HG02943 (cell line): ENCODE measurements at regions not wholly inside any gene's neighbourhood (a gene's known extent, or its start where the extent isn't known, plus 50 kb on each side); places are given as distances from the start of the nearest gene placed in this dataset.

ENCODE experiments used
- ATAC-seq: cut with Tn5 transposase; IDR thresholded peaks from one replicate; pipeline ENCODE4 v1.9.1; 2021; ENCODE audit warnings: mild to moderate bottlenecking, low read depth, moderate library complexity; ENCODE audit not compliant: unreplicated experiment

DNA sequence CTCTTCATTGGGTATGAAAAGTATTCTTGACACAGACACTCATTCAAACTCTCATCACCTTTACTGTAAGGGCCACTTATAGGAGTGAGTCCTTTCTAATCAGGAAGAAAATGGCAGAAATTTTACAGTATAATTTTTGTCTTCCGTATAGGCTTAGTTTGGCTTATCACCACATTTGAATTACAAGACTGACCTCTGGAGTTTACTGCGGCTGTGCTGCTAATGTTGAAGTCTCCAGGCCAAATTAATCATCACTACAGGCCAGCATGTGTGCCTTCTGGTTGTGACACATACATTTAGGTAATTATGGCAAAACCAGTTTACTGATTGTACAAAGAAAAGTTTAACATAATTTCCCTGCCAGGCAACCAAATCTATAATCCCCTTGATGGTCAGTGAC lies 753.6 kb upstream of the GCFC2 start:
- ATAC-seq: no peak

DNA sequence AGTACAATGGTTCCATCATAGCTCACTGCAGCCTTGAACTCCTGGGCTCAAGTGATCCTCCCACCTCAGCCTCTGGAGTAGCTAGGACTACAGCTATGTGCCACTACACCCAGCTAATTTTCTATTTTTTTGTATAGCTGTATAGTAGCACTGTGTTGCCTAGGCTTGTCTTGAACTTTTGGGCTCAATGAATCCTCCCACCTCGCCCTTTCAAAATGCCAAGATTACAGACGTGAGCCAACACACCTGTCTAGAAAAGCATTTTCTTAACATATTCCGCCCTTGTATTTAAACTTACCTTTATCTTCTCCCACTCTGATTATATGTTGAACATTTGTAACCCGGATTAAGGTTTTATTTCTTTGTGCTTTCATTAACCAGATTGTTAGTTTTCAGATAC lies 750.7 kb upstream of the GCFC2 start:
- ATAC-seq: no peak

DNA sequence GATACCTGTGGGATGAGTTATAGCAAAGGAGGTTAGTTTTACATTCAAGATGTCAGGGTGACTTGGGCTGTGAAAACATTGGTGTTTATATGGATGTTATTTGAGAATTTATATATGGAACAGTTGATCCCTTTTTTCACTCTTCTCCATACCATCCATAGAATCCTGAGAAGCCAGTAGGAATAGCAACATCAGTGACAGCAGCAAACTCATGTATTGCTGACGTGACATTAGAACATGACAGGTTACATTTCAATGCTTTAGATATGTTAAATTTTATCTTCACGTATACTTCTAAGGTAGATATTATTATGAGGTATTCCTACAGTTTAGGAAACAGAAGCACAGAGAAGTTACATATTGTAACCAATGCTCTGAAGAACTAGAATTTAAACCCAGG lies 745.2 kb upstream of the GCFC2 start:
- no peak for ATAC-seq

DNA sequence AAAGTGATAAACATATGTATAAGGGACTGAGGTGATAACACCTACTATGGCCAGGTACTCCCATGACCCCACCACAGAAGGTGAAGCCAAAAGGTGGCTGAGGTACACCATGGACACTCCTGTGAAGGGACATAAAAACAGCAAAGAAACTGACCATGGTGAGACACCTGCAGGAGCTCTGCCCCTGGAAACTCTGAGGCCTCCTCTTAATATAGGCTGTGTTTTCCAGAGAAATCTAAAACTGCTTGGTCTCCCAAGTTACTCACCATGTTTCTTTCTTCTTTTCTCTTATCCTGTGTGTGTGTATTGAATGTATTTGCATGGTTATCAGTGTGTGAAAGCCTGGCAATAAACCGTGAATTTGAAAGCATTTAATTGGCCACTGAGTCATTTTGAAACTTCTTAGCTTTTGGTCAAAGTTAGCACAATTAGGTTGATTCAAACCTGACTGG lies 739.3 kb upstream of the GCFC2 start:
- no peak for ATAC-seq

DNA sequence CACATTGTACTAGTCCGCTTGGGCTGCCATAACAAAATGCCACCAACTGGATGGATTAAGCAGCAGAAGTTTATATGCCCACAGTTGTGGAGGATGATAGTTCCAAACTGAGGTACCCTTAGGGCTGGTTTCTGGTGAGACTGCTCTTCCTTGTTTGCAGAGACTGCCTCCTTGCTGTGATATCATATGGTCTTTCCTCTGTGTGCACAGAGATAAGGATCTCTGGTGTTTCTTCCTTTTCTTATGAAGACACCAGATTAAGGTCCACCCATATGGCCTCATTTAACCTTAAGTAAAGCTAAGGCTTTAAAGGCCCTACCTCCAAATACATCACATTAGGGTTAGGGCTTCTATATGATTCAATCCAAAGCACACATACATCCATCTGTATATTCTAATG lies 738.2 kb upstream of the GCFC2 start:
- ATAC-seq: no peak

DNA sequence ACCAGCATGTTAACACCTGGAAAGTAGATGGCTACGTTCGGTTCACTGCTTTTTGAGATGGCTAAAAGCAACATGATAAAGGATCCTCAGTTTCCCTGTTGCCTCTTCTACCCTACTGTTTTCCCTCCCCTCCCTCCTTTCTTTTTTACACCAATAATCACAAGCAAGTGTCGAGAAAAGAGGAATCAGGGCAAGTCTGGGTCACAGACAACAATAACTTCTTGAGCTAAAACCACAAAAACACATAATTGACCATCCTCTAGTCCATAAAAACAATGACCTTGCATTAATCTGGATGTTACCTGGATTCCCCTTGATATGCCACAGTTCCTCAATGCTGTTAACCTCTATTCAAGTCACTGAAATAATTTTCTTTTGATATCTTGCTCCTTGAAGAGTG lies 736.6 kb upstream of the GCFC2 start:
- ATAC-seq: no peak

DNA sequence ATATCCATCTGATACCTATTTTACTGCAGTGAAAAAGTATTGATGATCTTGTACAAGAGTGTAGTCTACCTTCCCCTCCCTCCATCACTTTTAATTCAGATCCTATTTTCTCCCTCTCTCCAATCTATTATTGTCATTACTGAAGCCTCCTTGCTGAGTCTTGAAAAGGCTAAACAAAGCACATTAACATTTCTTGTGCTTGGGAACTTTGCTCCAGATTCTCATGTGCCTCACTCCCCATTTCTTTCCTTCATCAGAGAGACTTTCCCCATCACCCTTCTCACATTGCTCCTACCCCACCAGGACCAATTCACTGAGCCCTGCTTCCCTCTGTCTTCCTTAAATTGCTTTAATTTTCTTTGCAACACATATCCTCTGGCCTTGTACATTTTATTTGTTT lies 736.2 kb upstream of the GCFC2 start:
- ATAC-seq: no peak

DNA sequence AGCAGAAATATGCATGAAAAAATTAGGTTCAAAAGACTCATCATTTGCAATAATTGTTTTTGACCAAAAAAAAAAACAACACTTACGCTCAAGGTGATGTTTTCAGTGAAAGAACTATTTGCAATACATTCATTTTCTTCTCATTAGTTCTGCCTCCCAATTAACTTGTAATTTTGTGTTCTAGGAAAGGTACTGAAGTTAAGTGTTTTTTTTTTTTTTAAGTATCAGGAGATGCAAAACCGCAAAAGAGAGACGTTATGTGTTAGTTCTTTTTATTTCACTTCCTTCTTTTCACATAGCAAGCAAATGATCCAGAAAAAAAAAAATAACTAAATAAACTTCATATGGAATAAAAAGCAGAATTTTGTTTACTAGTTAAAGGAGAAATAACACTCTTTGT lies 735.2 kb upstream of the GCFC2 start:
- no peak for ATAC-seq

DNA sequence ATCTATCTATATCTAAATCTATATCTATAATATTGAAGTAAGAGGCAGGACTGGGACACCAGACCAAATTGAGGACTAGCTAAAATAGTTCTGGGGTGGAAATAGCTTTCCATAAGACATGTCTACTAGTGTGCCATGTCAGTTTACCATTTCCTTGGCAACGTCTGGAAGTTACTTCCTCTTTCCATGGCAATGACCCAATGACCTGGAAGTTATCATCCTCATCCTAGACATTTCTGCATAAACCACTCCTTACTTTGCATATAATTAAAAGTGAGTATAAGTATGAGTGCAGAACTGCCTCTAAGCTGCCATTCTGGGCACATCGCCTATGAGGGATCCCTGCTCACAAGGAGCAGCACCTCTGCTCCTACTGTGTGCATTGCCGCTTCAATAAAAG lies 734.0 kb upstream of the GCFC2 start:
- ATAC-seq: no peak

DNA sequence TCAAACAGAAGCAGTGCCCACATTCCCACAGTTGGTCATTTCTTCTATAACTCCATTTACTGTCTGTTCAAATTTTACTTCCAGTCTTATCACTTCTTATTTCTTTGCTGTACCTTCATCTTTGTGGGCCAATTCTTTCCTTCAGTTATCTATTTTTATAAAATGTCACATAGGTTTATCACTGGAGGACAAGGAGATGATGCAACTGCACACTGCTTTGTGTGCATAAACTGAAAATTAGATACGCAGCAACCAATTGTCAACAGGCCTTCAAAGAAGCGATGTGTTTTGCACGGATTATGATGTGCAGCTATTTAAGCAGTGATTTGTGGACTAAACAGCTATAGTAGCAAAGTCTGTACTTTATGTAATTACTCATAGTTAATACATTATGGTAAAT lies 726.8 kb upstream of the GCFC2 start:
- no peak for ATAC-seq

DNA sequence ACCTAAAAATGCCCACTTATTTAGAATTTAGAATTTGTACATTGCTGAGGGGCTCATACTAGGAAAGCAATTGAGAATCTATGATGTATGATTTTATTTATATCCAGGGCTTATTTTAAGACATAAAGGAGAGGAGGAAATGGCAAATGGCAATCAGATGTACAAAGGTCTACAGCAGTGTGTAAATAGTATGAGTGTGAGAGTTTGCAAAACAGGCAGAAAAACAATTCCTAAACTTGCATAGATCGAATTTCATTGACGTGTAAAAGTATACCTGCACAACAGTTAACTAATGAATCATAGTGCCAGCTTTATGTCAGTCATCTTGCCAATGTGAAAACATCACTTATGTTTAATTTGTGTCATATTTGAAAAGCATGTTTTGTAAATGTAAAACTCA lies 718.7 kb upstream of the GCFC2 start:
- ATAC-seq: no peak

DNA sequence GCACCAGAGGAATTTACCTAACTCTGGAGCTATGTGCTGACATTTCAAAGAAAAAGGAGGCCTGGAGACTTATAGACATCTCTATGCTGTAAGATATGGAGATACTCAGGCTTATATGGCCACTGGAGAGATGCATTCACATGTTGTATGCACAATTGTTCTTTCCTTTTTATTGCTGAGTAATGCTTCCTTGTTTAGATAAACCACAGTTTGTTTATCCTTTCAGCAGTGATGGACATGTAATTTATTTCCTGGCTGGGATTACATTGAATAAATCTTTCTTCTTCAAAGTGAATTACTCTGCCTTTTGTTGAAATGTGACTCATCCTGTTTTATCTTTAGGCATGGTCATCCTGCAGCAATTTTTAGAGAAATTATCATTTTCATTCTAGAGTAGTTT lies 716.7 kb upstream of the GCFC2 start:
- ATAC-seq: no peak

DNA sequence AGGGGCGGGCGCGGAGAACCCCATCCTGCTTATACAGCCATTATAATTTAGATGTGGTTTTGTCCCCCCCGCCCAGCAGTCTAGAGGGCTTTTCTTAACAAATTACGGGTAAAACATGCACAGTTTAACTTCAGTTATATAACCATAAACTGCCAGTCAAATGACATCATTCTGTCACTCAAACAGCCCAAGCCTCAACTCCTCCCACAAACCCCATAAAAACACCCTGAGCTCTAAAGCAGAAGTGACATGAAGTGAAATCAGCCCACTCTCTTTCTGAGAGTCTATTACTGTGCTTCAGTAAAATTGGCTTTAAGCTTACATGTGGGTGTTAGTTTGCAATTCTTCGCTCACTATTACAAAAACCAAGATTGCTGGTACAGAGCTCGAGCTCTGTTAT lies 705.1 kb upstream of the GCFC2 start:
- ATAC-seq: no peak

DNA sequence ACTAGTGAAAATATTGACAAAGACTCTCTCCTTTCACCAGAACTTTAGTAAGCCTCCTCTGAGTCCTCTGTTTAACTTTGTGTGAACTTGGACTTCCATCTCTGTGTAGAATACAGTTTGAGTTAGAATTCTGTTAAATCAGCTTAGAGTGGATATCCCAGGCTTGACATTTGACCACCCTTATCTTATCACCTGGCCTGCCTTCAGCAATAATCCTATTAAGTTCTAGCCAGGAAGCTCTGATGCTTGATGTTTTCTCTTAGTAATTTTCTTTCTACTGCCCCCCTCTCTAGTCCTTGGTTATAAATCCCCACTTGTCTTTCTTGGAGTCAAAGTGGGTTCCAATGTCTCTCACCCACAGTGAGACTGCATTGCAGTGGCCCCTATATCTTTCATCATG lies 702.7 kb upstream of the GCFC2 start:
- no peak for ATAC-seq

DNA sequence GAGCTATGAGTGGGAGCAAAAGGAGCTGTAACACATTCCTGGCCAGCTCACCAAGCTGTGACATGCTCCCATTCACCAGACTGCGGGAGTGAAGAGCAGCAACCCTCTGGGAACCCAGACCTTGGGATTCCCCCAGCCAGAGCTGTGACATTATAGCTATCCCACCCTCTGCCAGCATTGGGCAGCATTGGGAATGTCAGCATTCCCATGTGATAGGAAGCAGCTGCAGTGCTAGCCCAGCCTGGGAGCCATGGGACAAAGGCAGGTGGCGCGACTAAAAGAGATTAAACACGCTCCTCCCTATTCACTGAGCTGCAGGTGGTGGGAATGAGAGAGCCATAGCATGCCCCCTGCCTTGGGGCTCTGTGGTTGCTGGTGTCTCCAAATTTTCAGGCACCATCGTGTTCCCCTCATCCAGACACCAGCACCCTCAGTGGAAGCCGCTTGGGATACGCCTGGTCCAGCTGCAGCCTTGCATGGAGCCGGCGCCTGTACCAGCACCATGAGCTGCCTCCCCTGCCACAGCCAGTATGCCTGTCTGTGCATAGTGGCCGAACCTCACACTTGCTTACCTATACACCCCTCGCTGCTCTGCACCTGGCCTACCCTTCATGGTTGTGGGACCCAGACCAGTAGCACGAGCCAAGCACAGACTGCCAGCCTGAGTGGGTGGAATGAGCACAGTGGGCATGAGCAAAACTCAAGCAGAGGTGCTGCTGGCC lies 695.6 kb upstream of the GCFC2 start:
- ATAC-seq: no peak

DNA sequence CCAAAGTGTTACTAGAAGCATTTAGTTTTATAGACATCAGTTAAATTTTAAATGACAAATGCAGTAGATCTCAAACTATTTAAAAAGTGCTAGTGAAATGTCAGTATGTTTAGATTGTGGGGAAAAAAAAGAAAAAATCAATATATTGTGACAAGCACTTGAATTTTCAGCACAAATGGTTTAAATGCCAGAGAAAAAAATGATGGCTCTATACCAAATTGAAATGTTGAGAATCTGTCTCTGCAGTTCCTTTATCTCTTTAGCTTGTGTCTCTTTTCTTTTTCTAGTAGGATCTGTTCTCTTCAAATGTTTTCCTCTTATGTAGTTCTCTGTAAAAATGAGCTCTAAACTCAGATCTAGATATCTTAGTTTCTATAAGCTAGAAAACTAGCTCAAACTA lies 682.6 kb upstream of the GCFC2 start:
- no peak for ATAC-seq

DNA sequence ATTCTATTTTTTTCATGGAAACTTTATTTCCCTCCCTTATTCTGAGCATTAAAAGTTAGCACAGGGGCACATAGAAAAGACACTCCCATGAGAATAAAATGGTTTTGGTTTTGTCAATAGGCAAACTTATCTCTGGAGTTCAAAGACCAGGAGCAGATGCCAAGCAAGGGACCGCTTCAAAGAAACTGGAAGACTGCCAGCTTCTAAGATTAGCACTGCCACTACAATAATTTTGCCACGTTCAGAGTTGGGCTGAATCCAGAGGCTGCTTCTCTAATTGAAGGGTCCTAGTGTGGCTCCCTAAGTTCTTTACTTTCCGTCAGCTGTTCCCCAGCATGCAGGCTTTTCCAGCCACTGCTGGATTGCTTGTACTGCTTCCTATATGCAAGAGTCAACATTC lies 681.0 kb upstream of the GCFC2 start:
- ATAC-seq: no peak

DNA sequence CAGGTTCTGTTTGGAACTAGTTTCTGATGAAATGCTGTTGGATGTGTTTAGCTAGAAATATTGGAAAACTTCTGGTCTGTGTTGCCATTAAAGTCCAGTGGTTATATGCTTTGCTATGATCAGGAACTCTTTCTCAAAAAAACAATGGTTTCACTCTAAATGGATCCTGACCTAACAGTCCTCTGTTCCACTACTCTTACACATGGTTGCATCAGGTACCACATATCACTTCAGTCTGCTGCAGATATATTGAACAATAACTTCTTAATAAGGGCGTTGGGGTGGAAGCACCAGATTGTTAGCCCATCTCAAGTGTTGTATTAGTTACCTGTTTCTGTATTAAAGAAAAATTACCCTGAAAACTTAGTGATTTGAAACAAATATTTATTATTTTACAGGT lies 676.6 kb upstream of the GCFC2 start:
- no peak for ATAC-seq

DNA sequence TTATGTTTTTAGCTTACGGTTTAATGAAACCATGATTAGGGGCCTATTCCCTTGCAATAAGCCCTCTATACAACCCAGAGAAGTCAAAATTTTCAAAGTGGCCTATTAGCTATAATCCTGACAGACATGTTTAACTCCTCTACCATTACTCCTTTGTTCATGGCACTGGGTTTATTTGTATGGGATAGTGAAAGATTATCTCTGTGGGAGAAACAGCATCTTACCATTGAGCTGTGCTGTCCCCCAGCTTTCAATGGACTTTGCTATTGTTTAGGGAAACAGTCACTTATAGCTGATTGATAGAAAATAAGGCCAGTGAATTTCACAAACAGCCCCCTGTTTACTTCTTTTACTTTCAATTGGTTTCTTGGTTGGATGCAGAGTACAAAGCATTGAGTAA lies 675.2 kb upstream of the GCFC2 start:
- no peak for ATAC-seq

DNA sequence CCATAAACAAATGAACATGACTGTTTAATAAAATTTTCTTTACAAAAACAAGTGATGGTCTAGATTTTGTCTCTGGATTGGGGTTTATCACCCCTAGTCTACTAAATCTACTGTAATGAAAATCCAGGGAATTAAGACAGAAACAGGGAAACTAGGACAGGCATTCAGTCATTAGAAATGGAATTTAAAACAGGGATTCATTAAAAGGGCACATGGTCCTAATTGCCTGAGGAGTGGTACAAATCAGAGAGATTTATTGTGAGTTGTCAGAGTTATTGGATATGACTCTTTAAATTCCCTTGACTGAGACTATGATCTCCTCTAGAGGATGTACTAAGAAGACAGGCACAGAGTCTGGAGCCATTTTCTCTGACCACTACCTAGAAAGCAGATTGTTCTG lies 670.9 kb upstream of the GCFC2 start:
- ATAC-seq: no peak

DNA sequence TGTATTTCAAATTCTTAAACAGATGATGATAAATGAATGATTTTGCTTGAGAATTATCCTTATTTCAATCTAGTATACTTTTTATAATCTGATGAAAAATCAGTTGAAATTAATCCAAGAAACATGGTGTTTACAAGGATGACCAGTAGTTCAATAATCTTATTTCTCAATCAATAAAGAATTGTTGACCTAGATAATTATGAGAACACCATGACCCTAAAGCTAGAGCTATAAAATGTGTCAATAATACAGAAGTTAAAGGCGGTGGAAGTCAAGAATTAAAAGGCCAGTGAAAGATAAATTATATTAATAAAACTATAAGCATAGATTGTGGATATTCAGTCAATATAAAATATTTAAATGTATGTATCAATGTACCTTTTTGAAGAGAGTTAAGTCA lies 667.4 kb upstream of the GCFC2 start:
- no peak for ATAC-seq

DNA sequence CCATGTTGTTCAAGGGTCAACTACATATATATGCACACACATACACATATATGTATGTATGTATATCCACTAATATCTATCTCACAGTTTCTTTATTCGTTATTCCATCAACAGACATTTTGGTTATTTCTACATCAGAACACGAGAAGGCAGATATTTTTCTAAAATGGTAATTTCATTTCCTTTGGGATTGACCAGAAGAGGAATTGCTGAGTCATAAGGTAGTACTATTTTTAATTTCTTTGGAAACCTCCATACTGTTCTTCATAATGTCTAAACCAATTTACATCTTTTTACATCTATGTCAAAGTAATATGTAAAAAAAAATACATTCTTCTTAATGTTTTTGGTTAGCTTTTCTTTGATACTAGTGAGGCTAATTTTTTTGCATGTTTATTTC lies 630.7 kb upstream of the GCFC2 start:
- ATAC-seq: no peak

DNA sequence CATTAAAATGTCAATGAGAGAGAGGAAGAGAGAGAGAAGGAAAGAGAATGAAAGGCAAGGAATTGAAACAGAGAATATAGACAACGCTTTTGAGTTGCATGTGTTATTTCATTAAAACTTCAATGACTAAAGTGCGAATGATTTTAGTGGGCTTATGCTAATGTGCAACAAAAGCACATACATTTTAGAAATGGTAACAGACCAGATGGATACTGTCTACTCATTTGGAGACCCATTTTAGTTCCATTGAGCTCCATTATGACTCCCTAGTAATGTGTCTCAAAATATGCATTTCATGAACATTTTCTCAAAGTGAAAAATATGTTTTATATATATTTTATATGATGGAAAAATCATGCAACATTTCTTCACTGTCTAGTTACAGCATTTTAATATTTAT lies 622.2 kb upstream of the GCFC2 start:
- ATAC-seq: no peak
